Nephron (organoid): ENCODE measurements at regions not wholly inside any gene's neighbourhood (a gene's known extent, or its start where the extent isn't known, plus 50 kb on each side); places are given as distances from the start of the nearest gene placed in this dataset.

Source experiments
- H3K27ac Mint-ChIP-seq, 3 experiments: 2 replicates each; pipeline ENCODE4 v1.8.0; 2020; ENCODE audit warnings: mixed read lengths in 3 of 3, mild to moderate bottlenecking in 2 of 3, moderate library complexity in 1 of 3
- H3K27me3 Mint-ChIP-seq: 2 replicates; pipeline ENCODE4 v1.8.0; 2021; ENCODE audit warnings: low read depth, mild to moderate bottlenecking, moderate library complexity, mixed read lengths
- H3K36me3 Mint-ChIP-seq: 2 replicates; pipeline ENCODE4 v1.8.0; 2020; ENCODE audit warnings: low read depth, mixed read lengths
- H3K4me1 Mint-ChIP-seq: 2 replicates; pipeline ENCODE4 v1.8.0; 2020; ENCODE audit warnings: mixed read lengths
- H3K4me3 Mint-ChIP-seq, 3 experiments: 2 replicates each; pipeline ENCODE4 v1.8.0; 2020; ENCODE audit warnings: mild to moderate bottlenecking in 3 of 3, mixed read lengths in 3 of 3, moderate library complexity in 2 of 3
- H3K9me3 Mint-ChIP-seq: 2 replicates; pipeline ENCODE4 v1.8.0; 2020; ENCODE audit warnings: mixed read lengths
- CTCF ChIP-seq, 3 experiments: fragments of 200-600 bp; sonication (generic); IDR thresholded peaks; one replicate each; pipeline ENCODE4 v1.5.0; 2021; ENCODE audit warnings: antibody characterized with exemption in 3 of 3; ENCODE audit not compliant: unreplicated experiment in 3 of 3

DNA sequence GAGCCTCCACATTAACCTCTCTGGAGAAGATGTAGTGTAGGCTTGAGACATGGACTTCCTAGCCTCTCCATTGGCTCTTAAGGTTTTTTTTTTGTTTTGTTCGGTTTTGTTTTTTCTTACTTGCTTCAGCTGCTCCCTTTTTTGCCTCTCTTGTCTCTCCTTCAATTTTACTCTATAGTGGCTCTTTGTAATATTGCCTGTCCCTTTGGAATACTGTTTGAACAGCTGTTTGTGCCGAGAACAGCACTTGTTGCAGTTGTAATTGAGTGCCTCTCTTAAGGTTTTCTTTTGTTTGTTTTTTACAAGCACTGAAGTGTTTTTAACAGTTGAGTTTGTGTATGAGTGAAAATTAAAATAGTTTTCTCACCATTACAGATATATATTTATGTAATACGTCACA is 567.7 kb downstream of the LRFN5 start:
- Mint-ChIP-seq H3K36me3 (no peaks in the 10 kb centered on the region), H3K27me3 (no peaks in the 10 kb centered on the region), H3K4me1 (no peaks in the 10 kb centered on the region), H3K27ac (peak overlapping the region in 1 of 3 experiments; percentile 10), H3K9me3 (peaks cover 16% of the 10 kb centered on the region), H3K4me3 (no peak overlapping the region)
- no peak for TF ChIP-seq CTCF (IDR thresholded peaks at IDR 0.05; ENCODE audit: unreplicated experiment in 3 of 3)

- H3K27ac Mint-ChIP-seq: no peak overlapping the region
- H3K36me3 Mint-ChIP-seq: no peaks in the 10 kb centered on the region
- TF ChIP-seq CTCF (IDR thresholded peaks at IDR 0.05; ENCODE audit: unreplicated experiment in 3 of 3): no peak
- peaks cover 25% of the 10 kb centered on the region for H3K9me3 Mint-ChIP-seq
- H3K27me3 Mint-ChIP-seq: no peaks in the 10 kb centered on the region
- H3K4me1 Mint-ChIP-seq: no peaks in the 10 kb centered on the region
- H3K4me3 Mint-ChIP-seq: no peak overlapping the region
Measured at GRCh38 chr14:42173206-42173605, 566.5 kb downstream of the LRFN5 start.

DNA sequence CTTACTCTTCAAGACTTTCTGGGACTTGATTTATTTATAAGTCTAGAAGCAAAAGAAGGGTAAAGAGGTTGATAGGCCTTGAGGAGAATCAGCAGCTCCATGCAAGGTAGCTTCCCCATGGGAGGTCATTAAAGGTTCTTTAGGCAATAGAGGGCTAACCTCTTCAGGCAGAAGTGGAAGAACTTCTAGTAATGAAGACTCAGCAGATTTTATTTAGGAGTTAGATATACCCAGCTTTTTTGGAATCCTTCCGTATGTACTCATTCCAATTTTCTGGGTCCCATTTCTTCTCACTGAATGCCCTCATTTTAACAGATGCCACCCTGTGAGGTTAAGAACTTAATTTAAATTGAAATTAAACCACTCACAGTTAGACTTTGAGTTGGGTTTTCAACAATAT is 565.6 kb downstream of the LRFN5 start:
- Mint-ChIP-seq H3K4me1 (no peaks in the 10 kb centered on the region), H3K27me3 (no peaks in the 10 kb centered on the region), H3K9me3 (peaks cover 34% of the 10 kb centered on the region), H3K27ac (no peak overlapping the region), H3K4me3 (no peak overlapping the region), H3K36me3 (no peaks in the 10 kb centered on the region)
- no peak for TF ChIP-seq CTCF (IDR thresholded peaks at IDR 0.05; ENCODE audit: unreplicated experiment in 3 of 3)

GRCh38 chr14:42163136-42163535 is 556.5 kb downstream of the LRFN5 start:
- Mint-ChIP-seq H3K4me1 (peaks cover 5% of the 10 kb centered on the region), H3K27ac (no peak overlapping the region), H3K27me3 (no peaks in the 10 kb centered on the region), H3K9me3 (peaks cover 21% of the 10 kb centered on the region), H3K36me3 (no peaks in the 10 kb centered on the region), H3K4me3 (no peak overlapping the region)
- no peak for TF ChIP-seq CTCF (IDR thresholded peaks at IDR 0.05; ENCODE audit: unreplicated experiment in 3 of 3)

GRCh38 chr14:42159138-42159537 is 552.5 kb downstream of the LRFN5 start:
- H3K36me3 Mint-ChIP-seq: no peaks in the 10 kb centered on the region

More at GRCh38 chr14:42159138-42159537, 552.5 kb downstream of the LRFN5 start:
- no peak for TF ChIP-seq CTCF (IDR thresholded peaks at IDR 0.05; ENCODE audit: unreplicated experiment in 3 of 3)
- Mint-ChIP-seq H3K9me3 (peaks cover 5% of the 10 kb centered on the region), H3K27ac (no peak overlapping the region), H3K27me3 (no peaks in the 10 kb centered on the region), H3K4me1 (peaks cover 5% of the 10 kb centered on the region), H3K4me3 (no peak overlapping the region)
